ENCODE measurements at regions not wholly inside any gene's neighbourhood (a gene's known extent, or its start where the extent isn't known, plus 50 kb on each side); places are given as distances from the start of the nearest gene placed in this dataset.

GRCh38 chrX:40307871-40308270 is 210.1 kb upstream of the BCOR start:
- Histone ChIP-seq H3K27me3 (ENCODE audit: control insufficient read depth in 2 of 2, insufficient read depth in 2 of 2, low read length in 2 of 2) (no peaks in the 10 kb centered on the region), H4K20me1 (replicated peaks; ENCODE audit: control insufficient read depth, extremely low read depth, insufficient read depth, low read length) (no peaks in the 10 kb centered on the region), H3K4me1 (ENCODE audit: control insufficient read depth, extremely low read depth, insufficient read depth, low read length) (no peaks in the 10 kb centered on the region), H3K9me3 (replicated peaks; ENCODE audit: control insufficient read depth, insufficient read depth, low read length) (no peaks in the 10 kb centered on the region), H2AFZ (ENCODE audit: low read depth, low read length) (no peak overlapping the region), H3K36me3 (ENCODE audit: control insufficient read depth in 2 of 2, extremely low read depth in 1 of 2, insufficient read depth in 2 of 2, low read length in 2 of 2) (no peaks in the 10 kb centered on the region), H3K79me2 (ENCODE audit: control insufficient read depth, insufficient read depth, low read length) (no peaks in the 10 kb centered on the region), H3K27ac (ENCODE audit: insufficient read depth, low read depth, low read length) (no peak overlapping the region), H3K4me3 (replicated peaks in 1 of 3; ENCODE audit: insufficient read depth in 1 of 3, low read depth in 1 of 3, low read length in 3 of 3) (no peak overlapping the region), H3K9me1 (replicated peaks; ENCODE audit: control insufficient read depth, extremely low read depth, insufficient read depth, low read length) (no peaks in the 10 kb centered on the region), H3K9ac (replicated peaks; ENCODE audit: extremely low read depth, insufficient read depth, low read length) (no peak overlapping the region), H3K4me2 (ENCODE audit: insufficient read depth, low read length) (no peak overlapping the region)
- dilution Hi-C loops (cut with MboI; ENCODE audit: extremely low pct_ligation_motif_present, low sequenced_read_pairs): no loop called here
- ChIA-PET POLR2A (no interaction called here), CTCF (no interaction called here)
- DNase-seq (ENCODE audit: low read depth, low spot score): no peak
- intact Hi-C loops (cut with micrococcal nuclease): no loop called here
- TF ChIP-seq JUN (IDR thresholded peaks at IDR 0.05; ENCODE audit: borderline replicate concordance, insufficient read depth, insufficient read length, low read depth): no peak
- TF ChIP-seq MYC (IDR thresholded peaks at IDR 0.05; ENCODE audit: low read depth, low read length): no peak
- no peak for TF ChIP-seq EZH2 (IDR thresholded peaks at IDR 0.05; ENCODE audit: borderline replicate concordance, low read depth, low read length, severe bottlenecking)
- TF ChIP-seq FOS (IDR thresholded peaks at IDR 0.05; ENCODE audit: borderline replicate concordance, insufficient read depth, low read length): no peak
- TF ChIP-seq, protein P1, sequence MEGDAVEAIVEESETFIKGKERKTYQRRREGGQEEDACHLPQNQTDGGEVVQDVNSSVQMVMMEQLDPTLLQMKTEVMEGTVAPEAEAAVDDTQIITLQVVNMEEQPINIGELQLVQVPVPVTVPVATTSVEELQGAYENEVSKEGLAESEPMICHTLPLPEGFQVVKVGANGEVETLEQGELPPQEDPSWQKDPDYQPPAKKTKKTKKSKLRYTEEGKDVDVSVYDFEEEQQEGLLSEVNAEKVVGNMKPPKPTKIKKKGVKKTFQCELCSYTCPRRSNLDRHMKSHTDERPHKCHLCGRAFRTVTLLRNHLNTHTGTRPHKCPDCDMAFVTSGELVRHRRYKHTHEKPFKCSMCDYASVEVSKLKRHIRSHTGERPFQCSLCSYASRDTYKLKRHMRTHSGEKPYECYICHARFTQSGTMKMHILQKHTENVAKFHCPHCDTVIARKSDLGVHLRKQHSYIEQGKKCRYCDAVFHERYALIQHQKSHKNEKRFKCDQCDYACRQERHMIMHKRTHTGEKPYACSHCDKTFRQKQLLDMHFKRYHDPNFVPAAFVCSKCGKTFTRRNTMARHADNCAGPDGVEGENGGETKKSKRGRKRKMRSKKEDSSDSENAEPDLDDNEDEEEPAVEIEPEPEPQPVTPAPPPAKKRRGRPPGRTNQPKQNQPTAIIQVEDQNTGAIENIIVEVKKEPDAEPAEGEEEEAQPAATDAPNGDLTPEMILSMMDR (IDR thresholded peaks at IDR 0.05; ENCODE audit: extremely low read depth in 1 of 2, insufficient read depth in 1 of 2, low read depth in 1 of 2, low read length in 2 of 2): no peak
- TF ChIP-seq POLR2AphosphoS5 (IDR thresholded peaks at IDR 0.05; ENCODE audit: insufficient read depth, low read depth, low read length): no peak
- TF ChIP-seq, protein P2, sequence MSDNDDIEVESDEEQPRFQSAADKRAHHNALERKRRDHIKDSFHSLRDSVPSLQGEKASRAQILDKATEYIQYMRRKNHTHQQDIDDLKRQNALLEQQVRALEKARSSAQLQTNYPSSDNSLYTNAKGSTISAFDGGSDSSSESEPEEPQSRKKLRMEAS (IDR thresholded peaks at IDR 0.05; ENCODE audit: insufficient read depth, insufficient read length): no peak
- no peak for TF ChIP-seq POLR2A (IDR thresholded peaks at IDR 0.05; ENCODE audit: low read depth, low read length)
- TF ChIP-seq GATA2 (IDR thresholded peaks at IDR 0.05; ENCODE audit: insufficient read depth, insufficient read length, low read depth, low read length): no peak
- BruUV-seq (replicated peaks): no TSS peak
- no peak for FAIRE-seq

Data from endothelial cell of umbilical vein (primary cell).